NT2/D1 (cell line): ENCODE measurements at regions not wholly inside any gene's neighbourhood (a gene's known extent, or its start where the extent isn't known, plus 50 kb on each side); places are given as distances from the start of the nearest gene placed in this dataset.

Experiments used
- DNase-seq: peaks from one replicate; pipeline ENCODE4 v3.0.0-alpha.2; 2011; ENCODE audit warnings: low read depth, low spot score
- H3K27me3 ChIP-seq: 2 replicates; pipeline ENCODE4 v1.6.0; 2011; ENCODE audit warnings: mild to moderate bottlenecking; ENCODE audit not compliant: insufficient read length, insufficient read depth
- H3K36me3 ChIP-seq: 2 replicates; pipeline ENCODE4 v1.6.1; 2011; ENCODE audit warnings: mild to moderate bottlenecking, low read length, mixed read lengths; ENCODE audit not compliant: insufficient read depth, insufficient read length
- H3K4me1 ChIP-seq: 2 replicates; pipeline ENCODE4 v1.5.1; 2011; ENCODE audit not compliant: insufficient read depth, insufficient read length
- H3K4me3 ChIP-seq: 2 replicates; pipeline ENCODE4 v1.5.1; 2011; ENCODE audit warnings: low read depth; ENCODE audit not compliant: insufficient read length
- H3K9ac ChIP-seq: 2 replicates; pipeline ENCODE4 v1.6.0; 2011; ENCODE audit warnings: low read depth; ENCODE audit not compliant: insufficient read length
- H3K9me3 ChIP-seq: 2 replicates; pipeline ENCODE4 v1.5.1; 2011; ENCODE audit warnings: mild to moderate bottlenecking, low read length; ENCODE audit not compliant: insufficient read depth
- SUZ12 ChIP-seq: IDR thresholded peaks from 2 replicates; pipeline ENCODE4 v1.6.1; 2011; ENCODE audit not compliant: insufficient read length, insufficient read depth; ENCODE audit errors: extremely low read depth
- YY1 ChIP-seq: IDR thresholded peaks from 2 replicates; pipeline ENCODE4 v1.6.1; 2011; ENCODE audit not compliant: insufficient read length, insufficient read depth
- ZNF274 ChIP-seq: IDR thresholded peaks from 2 replicates; pipeline ENCODE4 v1.6.1; 2011; ENCODE audit warnings: mild to moderate bottlenecking, low read depth, low read length

DNA sequence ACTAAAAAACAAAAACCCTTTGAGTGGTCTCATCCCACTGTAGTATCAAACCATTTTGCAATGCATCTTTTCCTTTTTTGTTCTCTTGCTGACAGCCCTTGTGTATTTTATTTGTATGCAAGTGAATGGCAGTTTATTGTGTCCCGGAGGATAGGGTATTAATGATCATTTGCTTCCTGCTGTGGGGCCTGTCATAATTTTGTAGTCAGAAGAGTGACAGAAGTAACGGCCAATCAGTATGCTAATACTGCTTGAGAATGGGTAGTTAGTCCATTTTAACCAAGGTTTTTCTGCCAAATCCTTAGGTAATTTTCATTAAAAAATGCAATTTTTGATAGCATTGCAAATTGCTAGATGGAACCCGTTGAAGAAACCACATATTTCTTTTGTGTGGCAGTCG is 75.5 kb upstream of the PLSCR5 start:
- no peak for DNase-seq
- H3K27me3 ChIP-seq = no peaks in the 10 kb centered on the region
- H3K36me3 ChIP-seq = no peaks in the 10 kb centered on the region
- TF ChIP-seq SUZ12 = no peak
- TF ChIP-seq ZNF274 = no peak
- no peak for TF ChIP-seq YY1
- H3K9ac ChIP-seq = no peak overlapping the region
- no peaks in the 10 kb centered on the region for H3K4me1 ChIP-seq
- no peak overlapping the region for H3K4me3 ChIP-seq
- H3K9me3 ChIP-seq = no peaks in the 10 kb centered on the region

GRCh38 chr3:146679995-146680394 is 74.8 kb upstream of the PLSCR5 start:
- no peak for TF ChIP-seq ZNF274
- no peak for TF ChIP-seq SUZ12
- TF ChIP-seq YY1 = no peak
- H3K4me3 ChIP-seq = no peak overlapping the region
- H3K9me3 ChIP-seq = no peaks in the 10 kb centered on the region
- no peaks in the 10 kb centered on the region for H3K36me3 ChIP-seq
- no peak for DNase-seq
- H3K9ac ChIP-seq = no peak overlapping the region
- H3K27me3 ChIP-seq = no peaks in the 10 kb centered on the region
- no peaks in the 10 kb centered on the region for H3K4me1 ChIP-seq

- H3K27me3 ChIP-seq = no peaks in the 10 kb centered on the region
- H3K9ac ChIP-seq = no peak overlapping the region
- no peaks in the 10 kb centered on the region for H3K36me3 ChIP-seq
- H3K4me3 ChIP-seq = no peak overlapping the region
- H3K9me3 ChIP-seq = no peaks in the 10 kb centered on the region
- TF ChIP-seq ZNF274 = no peak
- DNase-seq = no peak
- no peaks in the 10 kb centered on the region for H3K4me1 ChIP-seq
Measured at GRCh38 chr3:146679191-146679590, 74.0 kb upstream of the PLSCR5 start.

DNA sequence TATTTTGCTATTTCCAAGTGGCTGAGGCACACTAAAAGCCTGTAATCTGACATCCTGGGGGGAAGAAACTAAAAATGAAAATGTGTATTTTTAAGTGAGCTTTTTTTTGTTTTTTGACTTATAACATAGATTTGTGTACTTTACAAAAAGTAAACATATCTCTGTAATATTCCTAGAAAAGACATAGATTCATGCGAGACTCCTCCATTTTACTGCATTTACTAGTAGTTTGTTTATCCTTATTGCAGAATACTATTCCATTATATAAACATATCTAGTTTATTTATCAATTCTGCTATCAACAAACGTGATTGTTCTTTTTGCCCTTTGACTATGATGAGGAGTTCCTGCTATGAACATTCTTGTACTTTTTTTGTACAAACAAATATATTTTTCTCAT is 67.8 kb upstream of the PLSCR5 start:
- no peak for TF ChIP-seq ZNF274
- no peak for TF ChIP-seq SUZ12
- TF ChIP-seq YY1 = no peak
- no peaks in the 10 kb centered on the region for H3K36me3 ChIP-seq
- H3K9me3 ChIP-seq = no peaks in the 10 kb centered on the region
- DNase-seq = no peak
- no peak overlapping the region for H3K9ac ChIP-seq
- H3K27me3 ChIP-seq = no peaks in the 10 kb centered on the region
- no peaks in the 10 kb centered on the region for H3K4me1 ChIP-seq
- no peak overlapping the region for H3K4me3 ChIP-seq

DNA sequence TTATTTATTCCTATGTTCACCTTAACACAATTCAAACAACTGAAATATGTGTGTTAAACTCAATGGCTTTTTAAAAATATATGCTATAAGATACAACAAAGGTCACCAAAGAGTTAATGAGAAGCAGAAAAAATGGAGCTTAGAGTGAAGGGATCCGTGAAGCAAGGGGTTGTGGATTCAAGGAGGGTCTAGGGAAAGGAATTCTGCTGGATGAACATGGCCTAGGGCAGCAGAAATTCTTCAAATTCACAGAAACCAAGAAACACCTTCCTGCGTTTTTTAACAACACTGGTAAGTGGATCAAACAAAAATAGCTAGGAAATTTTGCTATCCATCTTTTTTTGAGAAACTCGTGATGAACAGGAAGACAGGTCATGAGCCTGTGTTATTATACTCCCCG is 59.3 kb upstream of the PLSCR5 start:
- Histone ChIP-seq H3K9me3 (no peaks in the 10 kb centered on the region), H3K9ac (no peak overlapping the region), H3K4me1 (no peaks in the 10 kb centered on the region), H3K27me3 (no peaks in the 10 kb centered on the region), H3K36me3 (no peaks in the 10 kb centered on the region), H3K4me3 (no peak overlapping the region)
- TF ChIP-seq YY1 = no peak
- no peak for TF ChIP-seq ZNF274
- no peak for TF ChIP-seq SUZ12
- no peak for DNase-seq

DNA sequence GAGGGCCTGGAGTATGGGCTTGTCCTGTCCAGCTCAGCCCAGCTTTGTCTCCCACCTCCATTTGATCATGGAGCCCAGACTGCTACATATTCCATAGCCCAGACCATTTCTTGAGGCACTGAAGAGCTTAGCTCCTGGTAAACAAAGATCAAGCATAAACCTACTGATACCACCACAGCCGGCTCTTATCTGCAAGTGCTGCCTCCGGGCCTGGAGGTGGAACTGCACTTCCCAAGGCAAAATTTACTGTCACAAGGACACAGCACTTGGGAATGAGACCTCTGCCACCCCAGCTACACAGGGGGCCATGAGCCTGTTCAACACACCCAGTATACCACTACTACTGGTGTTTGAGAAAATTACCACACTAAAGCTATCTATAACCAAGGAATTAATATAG is 53.7 kb upstream of the PLSCR5 start:
- Histone ChIP-seq H3K4me3 (no peak overlapping the region), H3K36me3 (no peaks in the 10 kb centered on the region), H3K9ac (no peak overlapping the region), H3K4me1 (no peaks in the 10 kb centered on the region), H3K27me3 (no peaks in the 10 kb centered on the region), H3K9me3 (no peaks in the 10 kb centered on the region)
- no peak for TF ChIP-seq SUZ12
- no peak for TF ChIP-seq ZNF274
- no peak for TF ChIP-seq YY1
- DNase-seq = no peak

GRCh38 chr3:146655333-146655996 is 50.3 kb upstream of the PLSCR5 start:
- TF ChIP-seq SUZ12 (no peak), YY1 (no peak), ZNF274 (no peak)
- Histone ChIP-seq H3K27me3 (no peaks in the 10 kb centered on the region), H3K9me3 (no peaks in the 10 kb centered on the region), H3K9ac (no peak overlapping the region), H3K36me3 (no peaks in the 10 kb centered on the region), H3K4me1 (no peaks in the 10 kb centered on the region), H3K4me3 (no peak overlapping the region)
- no peak for DNase-seq
